ENCODE measurements at regions not wholly inside any gene's neighbourhood (a gene's known extent, or its start where the extent isn't known, plus 50 kb on each side); places are given as distances from the start of the nearest gene placed in this dataset.

- Histone ChIP-seq H3K27me3 (ENCODE audit: insufficient read depth, low read length) (no peaks in the 10 kb centered on the region), H3K4me1 (ENCODE audit: insufficient read depth, low read length) (no peaks in the 10 kb centered on the region), H3K36me3 (ENCODE audit: insufficient read depth, low read length) (no peaks in the 10 kb centered on the region), H3K9me3 (ENCODE audit: control insufficient read depth in 1 of 2, low read length in 2 of 2) (no peaks in the 10 kb centered on the region), H3K27ac (ENCODE audit: low read depth, low read length) (no peak overlapping the region), H3K4me3 (ENCODE audit: low read length in 2 of 2) (no peak overlapping the region)
- DNase-seq: no peak
- ChIA-PET POLR2A (ENCODE audit: partially characterized antibody) (no interaction called here), CTCF (ENCODE audit: partially characterized antibody) (no interaction called here)
- Mint-ChIP-seq H3K4me3 (no peak overlapping the region), H3K36me3 (no peaks in the 10 kb centered on the region), H3K27ac (no peak overlapping the region), H3K9me3 (no peaks in the 10 kb centered on the region), H3K4me1 (peaks cover 0 to 4% (median 0%) of the 10 kb centered on the region in 4 donors), H3K27me3 (peaks cover 4 to 7% of the 10 kb centered on the region in 2 donors)
- intact Hi-C loops (cut with micrococcal nuclease): no loop called here
Observed at GRCh38 chr2:41933585-41934320, 114.1 kb upstream of the PKDCC start.

DNA sequence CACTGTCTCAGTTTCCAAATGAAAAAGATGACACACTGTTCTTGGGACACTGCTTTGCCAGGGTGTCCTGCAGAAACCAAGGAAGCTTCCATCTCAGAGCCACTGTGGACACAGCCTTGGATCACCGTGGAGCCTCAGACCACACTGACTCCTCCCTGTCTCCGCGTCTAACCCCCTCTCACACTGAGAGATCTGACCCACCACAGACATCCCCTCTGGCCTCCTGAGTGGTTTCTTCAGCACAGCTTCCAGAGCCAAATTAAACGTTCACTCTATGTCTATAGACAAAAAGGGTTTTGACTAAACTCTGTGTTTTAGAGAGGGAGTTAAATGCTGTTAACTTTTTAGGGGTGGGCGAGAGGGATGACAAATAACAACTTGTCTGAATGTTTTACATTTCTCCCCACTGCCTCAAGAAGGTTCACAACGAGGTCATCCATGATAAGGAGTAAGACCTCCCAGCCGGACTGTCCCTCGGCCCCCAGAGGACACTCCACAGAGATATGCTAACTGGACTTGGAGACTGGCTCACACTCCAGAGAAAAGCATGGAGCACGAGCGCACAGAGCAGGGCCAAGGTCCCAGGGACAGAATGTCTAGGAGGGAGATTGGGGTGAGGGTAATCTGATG lies 113.4 kb upstream of the PKDCC start:
- H3K36me3 Mint-ChIP-seq: no peaks in the 10 kb centered on the region
- H3K4me3 Mint-ChIP-seq: no peak overlapping the region
- intact Hi-C loops (cut with micrococcal nuclease): no loop called here
- ChIA-PET CTCF (ENCODE audit: partially characterized antibody) (no interaction called here), POLR2A (ENCODE audit: partially characterized antibody) (no interaction called here)
- no peaks in the 10 kb centered on the region for H3K4me1 ChIP-seq (ENCODE audit: insufficient read depth, low read length)
- H3K27me3 Mint-ChIP-seq: peaks cover 5 to 7% of the 10 kb centered on the region in 2 donors
- no peak overlapping the region for H3K27ac ChIP-seq (ENCODE audit: low read depth, low read length)
- no peaks in the 10 kb centered on the region for H3K9me3 ChIP-seq (ENCODE audit: control insufficient read depth in 1 of 2, low read length in 2 of 2)
- no peak overlapping the region for H3K27ac Mint-ChIP-seq
- H3K36me3 ChIP-seq (ENCODE audit: insufficient read depth, low read length): no peaks in the 10 kb centered on the region
- no peaks in the 10 kb centered on the region for H3K9me3 Mint-ChIP-seq
- peaks cover 0 to 5% (median 0%) of the 10 kb centered on the region in 4 donors for H3K4me1 Mint-ChIP-seq
- H3K27me3 ChIP-seq (ENCODE audit: insufficient read depth, low read length): no peaks in the 10 kb centered on the region
- DNase-seq: no peak
- H3K4me3 ChIP-seq (ENCODE audit: low read length in 2 of 2): no peak overlapping the region

DNA sequence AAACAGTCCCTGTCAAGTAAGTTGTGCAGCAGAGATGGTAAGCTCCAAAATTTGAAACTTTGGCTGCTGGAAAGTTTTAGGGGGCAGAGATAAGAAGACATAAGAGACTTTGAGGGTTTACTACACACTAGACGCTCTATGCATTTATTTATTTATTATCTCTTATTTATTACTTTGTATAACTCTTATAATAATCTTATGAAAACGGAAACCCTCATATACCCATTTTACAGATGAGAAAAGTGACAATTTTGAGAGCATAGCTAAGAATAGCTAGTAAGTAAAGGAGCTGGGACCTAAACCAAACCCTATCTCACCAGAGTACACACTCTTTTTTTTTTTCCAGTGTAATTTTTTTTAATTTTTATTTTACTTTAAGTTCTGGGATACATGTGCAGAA lies 112.8 kb upstream of the PKDCC start:
- H3K36me3 ChIP-seq (ENCODE audit: insufficient read depth, low read length): no peaks in the 10 kb centered on the region
- no peak overlapping the region for H3K4me3 Mint-ChIP-seq
- H3K4me1 Mint-ChIP-seq: peaks cover 0 to 7% (median 0%) of the 10 kb centered on the region in 4 donors
- no peak for DNase-seq
- intact Hi-C loops (cut with micrococcal nuclease): no loop called here
- H3K9me3 Mint-ChIP-seq: no peaks in the 10 kb centered on the region
- no peaks in the 10 kb centered on the region for H3K27me3 ChIP-seq (ENCODE audit: insufficient read depth, low read length)
- H3K27ac Mint-ChIP-seq: no peak overlapping the region
- H3K36me3 Mint-ChIP-seq: no peaks in the 10 kb centered on the region
- H3K4me1 ChIP-seq (ENCODE audit: insufficient read depth, low read length): no peaks in the 10 kb centered on the region
- H3K9me3 ChIP-seq (ENCODE audit: control insufficient read depth in 1 of 2, low read length in 2 of 2): no peaks in the 10 kb centered on the region
- ChIA-PET CTCF (ENCODE audit: partially characterized antibody) (no interaction called here), POLR2A (ENCODE audit: partially characterized antibody) (no interaction called here)
- no peak overlapping the region for H3K27ac ChIP-seq (ENCODE audit: low read depth, low read length)
- H3K27me3 Mint-ChIP-seq: peaks cover 6 to 8% of the 10 kb centered on the region in 2 donors
- no peak overlapping the region for H3K4me3 ChIP-seq (ENCODE audit: low read length in 2 of 2)

GRCh38 chr2:41935825-41936224 lies 112.0 kb upstream of the PKDCC start:
- H3K36me3 ChIP-seq (ENCODE audit: insufficient read depth, low read length): no peaks in the 10 kb centered on the region
- H3K27ac Mint-ChIP-seq: no peak overlapping the region
- no peak overlapping the region for H3K4me3 Mint-ChIP-seq
- H3K9me3 Mint-ChIP-seq: no peaks in the 10 kb centered on the region
- H3K9me3 ChIP-seq (ENCODE audit: control insufficient read depth in 1 of 2, low read length in 2 of 2): no peaks in the 10 kb centered on the region
- no peaks in the 10 kb centered on the region for H3K27me3 ChIP-seq (ENCODE audit: insufficient read depth, low read length)
- H3K27me3 Mint-ChIP-seq: peaks cover 6 to 8% of the 10 kb centered on the region in 2 donors
- no peak for DNase-seq
- ChIA-PET POLR2A (ENCODE audit: partially characterized antibody) (no interaction called here), CTCF (ENCODE audit: partially characterized antibody) (no interaction called here)
- H3K4me3 ChIP-seq (ENCODE audit: low read length in 2 of 2): no peak overlapping the region
- H3K4me1 ChIP-seq (ENCODE audit: insufficient read depth, low read length): no peaks in the 10 kb centered on the region
- intact Hi-C loops (cut with micrococcal nuclease): no loop called here
- H3K4me1 Mint-ChIP-seq: peaks cover 0 to 7% (median 0%) of the 10 kb centered on the region in 4 donors
- no peak overlapping the region for H3K27ac ChIP-seq (ENCODE audit: low read depth, low read length)
- no peaks in the 10 kb centered on the region for H3K36me3 Mint-ChIP-seq

GRCh38 chr2:41936771-41937463 lies 110.9 kb upstream of the PKDCC start:
- POLR2A ChIA-PET (ENCODE audit: partially characterized antibody): no interaction called here
- intact Hi-C loops (cut with micrococcal nuclease): no loop called here
- H3K9me3 ChIP-seq (ENCODE audit: control insufficient read depth in 1 of 2, low read length in 2 of 2): no peaks in the 10 kb centered on the region
- Mint-ChIP-seq H3K27me3 (peaks cover 2 to 6% of the 10 kb centered on the region in 2 donors), H3K36me3 (no peaks in the 10 kb centered on the region), H3K27ac (no peak overlapping the region), H3K9me3 (no peaks in the 10 kb centered on the region), H3K4me3 (no peak overlapping the region), H3K4me1 (peaks cover 0 to 7% (median 0%) of the 10 kb centered on the region in 4 donors)
- H3K27ac ChIP-seq (ENCODE audit: low read depth, low read length): no peak overlapping the region
- no peaks in the 10 kb centered on the region for H3K4me1 ChIP-seq (ENCODE audit: insufficient read depth, low read length)
- no peak for DNase-seq
- CTCF ChIA-PET (ENCODE audit: partially characterized antibody): no interaction called here
- no peaks in the 10 kb centered on the region for H3K27me3 ChIP-seq (ENCODE audit: insufficient read depth, low read length)
- H3K36me3 ChIP-seq (ENCODE audit: insufficient read depth, low read length): no peaks in the 10 kb centered on the region
- no peak overlapping the region for H3K4me3 ChIP-seq (ENCODE audit: low read length in 2 of 2)

DNA sequence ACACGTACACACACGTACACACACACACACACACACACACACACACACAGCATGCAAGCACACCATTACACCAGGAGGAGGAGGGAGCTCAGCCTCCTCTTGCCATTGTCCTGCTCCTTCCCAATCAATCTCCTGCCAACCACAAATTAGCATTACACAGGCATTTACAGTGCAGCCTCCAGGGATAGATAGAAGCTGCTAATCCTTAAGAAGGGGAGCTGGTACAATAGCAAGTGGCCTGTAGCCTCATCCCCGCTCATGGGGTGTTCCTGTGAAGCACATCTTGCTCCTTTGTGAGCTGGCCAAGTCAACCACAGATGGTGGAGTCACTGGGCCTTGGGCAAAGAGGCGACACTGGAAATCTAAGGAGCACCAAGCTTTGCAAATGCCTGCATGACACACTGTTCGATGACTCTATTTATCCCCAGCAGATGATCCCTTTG lies 110.3 kb upstream of the PKDCC start:
- no peak for DNase-seq
- peaks cover 0 to 7% (median under 1%) of the 10 kb centered on the region in 4 donors for H3K4me1 Mint-ChIP-seq
- POLR2A ChIA-PET (ENCODE audit: partially characterized antibody): no interaction called here
- H3K27me3 ChIP-seq (ENCODE audit: insufficient read depth, low read length): no peaks in the 10 kb centered on the region
- H3K4me1 ChIP-seq (ENCODE audit: insufficient read depth, low read length): no peaks in the 10 kb centered on the region
- no peaks in the 10 kb centered on the region for H3K9me3 ChIP-seq (ENCODE audit: control insufficient read depth in 1 of 2, low read length in 2 of 2)
- H3K36me3 ChIP-seq (ENCODE audit: insufficient read depth, low read length): no peaks in the 10 kb centered on the region
- CTCF ChIA-PET (ENCODE audit: partially characterized antibody): no interaction called here
- peaks cover 1 to 3% of the 10 kb centered on the region in 2 donors for H3K27me3 Mint-ChIP-seq
- no peak overlapping the region for H3K27ac ChIP-seq (ENCODE audit: low read depth, low read length)
- no peak overlapping the region for H3K4me3 Mint-ChIP-seq
- H3K9me3 Mint-ChIP-seq: no peaks in the 10 kb centered on the region
- H3K4me3 ChIP-seq (ENCODE audit: low read length in 2 of 2): no peak overlapping the region
- intact Hi-C loops (cut with micrococcal nuclease): no loop called here
- no peak overlapping the region for H3K27ac Mint-ChIP-seq
- no peaks in the 10 kb centered on the region for H3K36me3 Mint-ChIP-seq

DNA sequence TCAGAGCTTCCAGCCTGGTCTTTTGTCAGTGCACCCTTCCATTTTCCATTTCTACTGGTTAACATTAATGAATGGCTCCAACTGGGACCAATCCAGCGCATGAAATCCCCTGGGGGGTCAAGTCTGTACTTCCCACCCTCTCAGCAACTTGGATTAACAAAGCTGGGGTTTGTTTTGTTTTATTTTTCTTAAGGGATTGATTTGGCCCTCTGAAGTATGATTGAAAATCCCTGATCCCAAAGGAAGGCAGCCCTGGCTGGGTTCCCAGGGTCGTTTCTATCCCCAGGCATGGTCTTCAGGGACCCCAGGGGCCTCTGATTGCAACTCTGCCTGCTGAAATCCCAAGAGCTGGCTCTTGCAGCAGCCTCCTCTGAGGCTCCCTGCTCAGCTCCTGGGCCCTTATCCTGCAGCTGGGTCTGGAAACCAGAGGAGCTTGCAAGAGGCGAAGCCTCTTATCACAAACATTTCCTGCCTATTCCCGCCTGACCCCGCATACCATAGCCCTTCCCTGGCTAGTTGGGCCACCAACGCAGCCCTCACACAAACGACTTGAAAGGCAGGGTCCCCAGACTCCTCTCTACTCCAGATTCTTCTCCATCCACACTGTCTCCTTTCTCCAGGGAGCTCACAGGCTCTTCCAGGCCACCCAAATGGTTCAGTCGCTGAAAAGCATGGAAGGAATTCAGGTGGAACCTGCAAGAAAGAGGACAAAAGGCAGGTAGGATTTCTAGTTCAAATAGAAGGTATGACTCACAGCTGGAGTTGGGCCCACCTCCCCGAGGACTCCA lies 109.7 kb upstream of the PKDCC start:
- no peak overlapping the region for H3K4me3 Mint-ChIP-seq
- H3K9me3 ChIP-seq (ENCODE audit: control insufficient read depth in 1 of 2, low read length in 2 of 2): no peaks in the 10 kb centered on the region
- peaks cover 0 to 7% (median under 1%) of the 10 kb centered on the region in 4 donors for H3K4me1 Mint-ChIP-seq
- H3K27me3 Mint-ChIP-seq: peaks cover 1 to 3% of the 10 kb centered on the region in 2 donors
- CTCF ChIA-PET (ENCODE audit: partially characterized antibody): no interaction called here
- no peaks in the 10 kb centered on the region for H3K36me3 ChIP-seq (ENCODE audit: insufficient read depth, low read length)
- no peak overlapping the region for H3K4me3 ChIP-seq (ENCODE audit: low read length in 2 of 2)
- POLR2A ChIA-PET (ENCODE audit: partially characterized antibody): no interaction called here
- intact Hi-C loops (cut with micrococcal nuclease): no loop called here
- H3K4me1 ChIP-seq (ENCODE audit: insufficient read depth, low read length): no peaks in the 10 kb centered on the region
- no peaks in the 10 kb centered on the region for H3K27me3 ChIP-seq (ENCODE audit: insufficient read depth, low read length)
- no peaks in the 10 kb centered on the region for H3K36me3 Mint-ChIP-seq
- H3K27ac ChIP-seq (ENCODE audit: low read depth, low read length): no peak overlapping the region
- no peak overlapping the region for H3K27ac Mint-ChIP-seq
- H3K9me3 Mint-ChIP-seq: no peaks in the 10 kb centered on the region
- DNase-seq: no peak

Measured in CD4-positive, alpha-beta memory T cell (primary cell).